H9 (cell line): ENCODE measurements at regions not wholly inside any gene's neighbourhood (a gene's known extent, or its start where the extent isn't known, plus 50 kb on each side); places are given as distances from the start of the nearest gene placed in this dataset.

Experiments used
- DNase-seq: peaks from one replicate; pipeline ENCODE4 v3.0.0-alpha.2; 2017
- H2AFZ ChIP-seq: one replicate; pipeline ENCODE4 v1.6.1; 2013; ENCODE audit warnings: mild to moderate bottlenecking, low read length, control low read depth, moderate library complexity
- H2AK5ac ChIP-seq: 2 replicates; pipeline ENCODE4 v1.6.1; 2013; ENCODE audit warnings: low read length, control low read depth, mixed read lengths; ENCODE audit not compliant: insufficient read length
- H2BK120ac ChIP-seq: one replicate; pipeline ENCODE4 v1.6.1; 2013; ENCODE audit warnings: low read depth, mild to moderate bottlenecking, low read length, control low read depth, inconsistent platforms; ENCODE audit not compliant: poor library complexity, severe bottlenecking
- H2BK12ac ChIP-seq: 2 replicates; pipeline ENCODE4 v1.6.1; 2013; ENCODE audit warnings: low read length, control low read depth, mixed read lengths, low read depth; ENCODE audit not compliant: insufficient read length
- H2BK15ac ChIP-seq: 2 replicates; pipeline ENCODE4 v1.6.1; 2013; ENCODE audit warnings: low read depth, low read length, control low read depth
- H2BK20ac ChIP-seq: one replicate; pipeline ENCODE4 v1.6.1; 2013; ENCODE audit warnings: low read depth, mild to moderate bottlenecking, low read length, control low read depth, inconsistent platforms; ENCODE audit not compliant: poor library complexity, severe bottlenecking
- H2BK5ac ChIP-seq: 2 replicates; pipeline ENCODE4 v1.6.1; 2013; ENCODE audit warnings: low read length, control low read depth, mixed read lengths; ENCODE audit not compliant: insufficient read length
- H3K14ac ChIP-seq: 2 replicates; pipeline ENCODE4 v1.6.1; 2013; ENCODE audit warnings: low read length, control low read depth; ENCODE audit not compliant: insufficient read depth
- H3K18ac ChIP-seq: 2 replicates; pipeline ENCODE4 v1.6.1; 2013; ENCODE audit warnings: low read depth, mild to moderate bottlenecking, mixed read lengths, low read length, control low read depth; ENCODE audit not compliant: insufficient read length
- H3K23ac ChIP-seq: 2 replicates; pipeline ENCODE4 v1.6.1; 2013; ENCODE audit warnings: low read length, control low read depth, mixed read lengths, low read depth; ENCODE audit not compliant: insufficient read length
- H3K23me2 ChIP-seq: 2 replicates; pipeline ENCODE4 v1.6.1; 2013; ENCODE audit warnings: low read depth, mild to moderate bottlenecking, mixed read lengths, low read length, control low read depth; ENCODE audit not compliant: insufficient read length, poor library complexity, severe bottlenecking
- H3K27ac ChIP-seq: 2 replicates; pipeline ENCODE4 v1.5.1; 2013; ENCODE audit warnings: low read length, control low read depth, mixed read lengths, low read depth; ENCODE audit not compliant: insufficient read length
- H3K27me3 ChIP-seq: 2 replicates; pipeline ENCODE4 v1.6.1; 2013; ENCODE audit warnings: low read length, control low read depth, inconsistent platforms; ENCODE audit not compliant: insufficient read depth
- H3K4ac ChIP-seq: 2 replicates; pipeline ENCODE4 v1.6.1; 2013; ENCODE audit warnings: low read depth, mild to moderate bottlenecking, control low read depth, inconsistent platforms, low read length, moderate library complexity
- H3K4me1 ChIP-seq: 2 replicates; pipeline ENCODE4 v1.6.1; 2013; ENCODE audit warnings: low read length, control low read depth, inconsistent platforms; ENCODE audit not compliant: insufficient read depth
- H3K4me2 ChIP-seq: 2 replicates; pipeline ENCODE4 v1.6.1; 2013; ENCODE audit warnings: low read length, control low read depth, mixed read lengths; ENCODE audit not compliant: insufficient read length, insufficient read depth
- H3K56ac ChIP-seq: 2 replicates; pipeline ENCODE4 v1.6.1; 2013; ENCODE audit warnings: low read depth, mild to moderate bottlenecking, mixed read lengths, low read length, control low read depth; ENCODE audit not compliant: insufficient read length
- H3K79me1 ChIP-seq: 2 replicates; pipeline ENCODE4 v1.6.1; 2013; ENCODE audit warnings: low read depth, mild to moderate bottlenecking, moderate library complexity, low read length, control low read depth, inconsistent platforms; ENCODE audit not compliant: insufficient read depth, poor library complexity, severe bottlenecking
- H3K79me2 ChIP-seq: 2 replicates; pipeline ENCODE4 v1.6.1; 2013; ENCODE audit warnings: low read length, control low read depth, inconsistent platforms; ENCODE audit not compliant: insufficient read depth
- H3K9ac ChIP-seq: 2 replicates; pipeline ENCODE4 v1.6.1; 2013; ENCODE audit warnings: low read length, control low read depth, mixed read lengths; ENCODE audit not compliant: insufficient read length; ENCODE audit errors: extremely low read depth
- H3K9me3 ChIP-seq: one replicate; pipeline ENCODE4 v1.6.1; 2013; ENCODE audit warnings: low read depth, low read length, inconsistent platforms; ENCODE audit not compliant: control insufficient read depth
- H3T11ph ChIP-seq: one replicate; pipeline ENCODE4 v1.6.1; 2013; ENCODE audit warnings: mild to moderate bottlenecking, low read length, control low read depth, inconsistent platforms
- H4K20me1 ChIP-seq: one replicate; pipeline ENCODE4 v1.6.1; 2013; ENCODE audit not compliant: control insufficient read depth, insufficient read length, insufficient read depth
- H4K5ac ChIP-seq: 2 replicates; pipeline ENCODE4 v1.6.1; 2013; ENCODE audit warnings: low read depth, mild to moderate bottlenecking, mixed read lengths, low read length, control low read depth; ENCODE audit not compliant: insufficient read length
- H4K8ac ChIP-seq: replicated peaks from 2 replicates; pipeline ENCODE4 v1.6.1; 2013; ENCODE audit warnings: low read length, control low read depth, mixed read lengths, low read depth; ENCODE audit not compliant: insufficient read length
- H4K91ac ChIP-seq: 2 replicates; pipeline ENCODE4 v1.6.1; 2013; ENCODE audit warnings: low read depth, mild to moderate bottlenecking, moderate library complexity, mixed read lengths, low read length, control low read depth; ENCODE audit not compliant: insufficient read length
- H3K27ac Mint-ChIP-seq, 3 experiments: 2 replicates in 2 of 3; 3 replicates in 1 of 3; pipeline ENCODE4 v1.8.0; 2020 to 2021; ENCODE audit warnings: mixed read lengths in 3 of 3, mild to moderate bottlenecking in 1 of 3, moderate library complexity in 1 of 3
- H3K27me3 Mint-ChIP-seq: 2 replicates; pipeline ENCODE4 v1.8.0; 2021; ENCODE audit warnings: low read depth, mild to moderate bottlenecking, moderate library complexity, mixed read lengths
- H3K36me3 Mint-ChIP-seq, 3 experiments: 2 replicates in 2 of 3; 3 replicates in 1 of 3; pipeline ENCODE4 v1.8.0; 2020 to 2021; ENCODE audit warnings: low read depth in 3 of 3, mixed read lengths in 3 of 3; ENCODE audit not compliant: insufficient read depth in 1 of 3
- H3K4me1 Mint-ChIP-seq, 2 experiments: 2 replicates each; pipeline ENCODE4 v1.8.0; 2020; ENCODE audit warnings: mixed read lengths in 2 of 2
- H3K4me3 Mint-ChIP-seq, 2 experiments: 2 replicates in 1 of 2; 3 replicates in 1 of 2; pipeline ENCODE4 v1.8.0; 2020 to 2021; ENCODE audit warnings: mild to moderate bottlenecking in 2 of 2, mixed read lengths in 2 of 2, moderate library complexity in 1 of 2
- H3K9me3 Mint-ChIP-seq, 2 experiments: 2 replicates in 1 of 2; 3 replicates in 1 of 2; pipeline ENCODE4 v1.8.0; 2020; ENCODE audit warnings: mild to moderate bottlenecking in 2 of 2, mixed read lengths in 2 of 2, moderate library complexity in 1 of 2
- CTCF ChIP-seq: fragments of 200-600 bp; sonication (generic); conservative IDR thresholded peaks from 3 replicates; pipeline ENCODE4 v1.8.0; 2021; ENCODE audit warnings: antibody characterized with exemption, mild to moderate bottlenecking
- WGBS: extraction: QIAGEN DNeasy Blood & Tissue Kit; methylation state at CpG from one replicate; pipeline ENCODE4 v1.1.7; 2013; ENCODE audit warnings: missing lambda C conversion rate, low lambda C conversion rate, mixed read lengths; ENCODE audit not compliant: insufficient read length; ENCODE audit errors: extremely low coverage; 5-methylcytosine and 5-hydroxymethylcytosine counted together

GRCh38 chr3:8213286-8213685 lies 288.3 kb upstream of the LMCD1 start:
- H3K79me2 ChIP-seq: no peaks in the 10 kb centered on the region
- no peak overlapping the region for H3K14ac ChIP-seq
- no peak overlapping the region for H2BK5ac ChIP-seq
- H3K27ac ChIP-seq: no peak overlapping the region
- H4K91ac ChIP-seq: no peak overlapping the region
- H3K56ac ChIP-seq: no peak overlapping the region
- no peak overlapping the region for H4K5ac ChIP-seq
- Mint-ChIP-seq H3K4me1 (peaks cover 6% of the 10 kb centered on the region in 2 experiments), H3K27ac (peak overlapping the region in 1 of 3 experiments; percentile 28; a peak in 1 of 7 replicates), H3K9me3 (no peaks in the 10 kb centered on the region; a peak in 1 of 5 replicates), H3K4me3 (no peak overlapping the region), H3K27me3 (no peaks in the 10 kb centered on the region; the same call in 1 of the 2 replicates), H3K36me3 (peaks cover 0 to 3% (median 0%) of the 10 kb centered on the region in 3 experiments; a peak in 1 of 7 replicates)
- no peak for DNase-seq
- H3K9me3 ChIP-seq: no peaks in the 10 kb centered on the region
- H3K9ac ChIP-seq: no peak overlapping the region
- no peak overlapping the region for H2BK120ac ChIP-seq
- H3K18ac ChIP-seq: no peak overlapping the region
- H4K20me1 ChIP-seq: no peaks in the 10 kb centered on the region
- H3K23ac ChIP-seq: no peak overlapping the region
- no peaks in the 10 kb centered on the region for H3K79me1 ChIP-seq
- H4K8ac ChIP-seq: no peak overlapping the region
- H2BK12ac ChIP-seq: no peak overlapping the region
- H2AFZ ChIP-seq: no peak overlapping the region
- no peak overlapping the region for H3K4ac ChIP-seq
- H3K23me2 ChIP-seq: no peaks in the 10 kb centered on the region
- H2AK5ac ChIP-seq: no peak overlapping the region
- no CpG with 5 or more reads among the region's 1 CpG for WGBS
- H3K27me3 ChIP-seq: no peaks in the 10 kb centered on the region
- no peak for TF ChIP-seq CTCF
- no peak overlapping the region for H2BK15ac ChIP-seq
- H3K4me1 ChIP-seq: no peaks in the 10 kb centered on the region
- H3T11ph ChIP-seq: no peak overlapping the region
- no peak overlapping the region for H2BK20ac ChIP-seq
- H3K4me2 ChIP-seq: no peak overlapping the region
